B cell (primary cell): ENCODE measurements at regions not wholly inside any gene's neighbourhood (a gene's known extent, or its start where the extent isn't known, plus 50 kb on each side); places are given as distances from the start of the nearest gene placed in this dataset.

ENCODE experiments used
- ATAC-seq: fragments of 200-7000 bp; cut with Tn5 transposase; one replicate; pipeline ENCODE4 v1.10.0; 2021; ENCODE audit warnings: low read depth, mild to moderate bottlenecking, moderate number of reproducible peaks, moderate library complexity
- CTCF ChIA-PET: fragments of 350-600 bp; sonication (Branson Sonifier 250); formaldehyde crosslinking; loops from one replicate; lab custom pipeline; 2021; ENCODE audit warnings: antibody characterized with exemption, inconsistent platforms; lab: Charles Lee
- POLR2A ChIA-PET: fragments of 350-600 bp; sonication (Branson Sonifier 250); formaldehyde crosslinking; loops from one replicate; lab custom pipeline; 2021; ENCODE audit warnings: antibody characterized with exemption; lab: Charles Lee
- DNase-seq: peaks from one replicate; pipeline ENCODE4 v3.0.0; 2013
- H2AFZ ChIP-seq: 2 replicates; pipeline ENCODE4 v1.6.1; 2012; ENCODE audit warnings: mild to moderate bottlenecking, low read depth, low read length; ENCODE audit not compliant: insufficient read depth, poor library complexity, severe bottlenecking
- H3K27ac ChIP-seq, 2 donors: 1 replicate in 1 of 2; 2 replicates in 1 of 2; pipeline ENCODE4 v1.5.1; 2012 to 2013; ENCODE audit warnings: low read length in 2 of 2, mild to moderate bottlenecking in 2 of 2, moderate library complexity in 1 of 2
- H3K27me3 ChIP-seq, 4 experiments: fragments of 200-600 bp in 1 of 4; sonication (generic) in 1 of 4; replicated peaks in 1 of 4; 1 replicate in 2 of 4; 2 replicates in 2 of 4; pipeline versions ENCODE4 v1.6.1 to v1.7.0; 2013 to 2016; ENCODE audit warnings: low read length in 3 of 4, mild to moderate bottlenecking in 2 of 4, mixed read lengths in 1 of 4, moderate library complexity in 1 of 4; ENCODE audit not compliant: insufficient read depth in 4 of 4, control insufficient read depth in 3 of 4; ENCODE audit errors: control extremely low read depth in 1 of 4
- H3K36me3 ChIP-seq, 2 experiments: replicated peaks in 1 of 2; 1 replicate in 1 of 2; 2 replicates in 1 of 2; pipeline versions ENCODE4 v1.6.1 to v1.7.1; 2013; ENCODE audit warnings: low read length in 1 of 2; ENCODE audit not compliant: insufficient read depth in 2 of 2, control insufficient read depth in 1 of 2; ENCODE audit errors: control extremely low read depth in 1 of 2, extremely low read depth in 1 of 2
- H3K4me1 ChIP-seq, 2 donors: fragments of 200-600 bp in 1 of 2; sonication (generic) in 1 of 2; 1 replicate in 1 of 2; 2 replicates in 1 of 2; pipeline versions ENCODE4 v1.5.1 to v1.6.1; 2013 to 2017; ENCODE audit warnings: low read length in 2 of 2; ENCODE audit not compliant: control insufficient read depth in 2 of 2, insufficient read depth in 2 of 2
- H3K4me2 ChIP-seq: replicated peaks from 2 replicates; pipeline ENCODE3; 2012; ENCODE audit warnings: mild to moderate bottlenecking, low read depth, low read length; ENCODE audit not compliant: poor library complexity, severe bottlenecking
- H3K4me3 ChIP-seq, 5 experiments: fragments of 200-600 bp in 1 of 5; sonication (generic) in 1 of 5; 1 replicate in 3 of 5; 2 replicates in 2 of 5; pipeline versions ENCODE4 v1.5.1 to v1.7.0; 2011 to 2016; ENCODE audit warnings: low read length in 4 of 5, mild to moderate bottlenecking in 4 of 5, low read depth in 2 of 5, control low read depth in 1 of 5, moderate library complexity in 1 of 5; ENCODE audit not compliant: insufficient read depth in 1 of 5; ENCODE audit errors: control extremely low read depth in 1 of 5, extremely low read depth in 1 of 5
- H3K79me2 ChIP-seq: fragments of 200-600 bp; sonication (generic); one replicate; pipeline ENCODE4 v1.6.0; 2016; ENCODE audit warnings: low read length; ENCODE audit not compliant: control insufficient read depth, insufficient read depth
- H3K9ac ChIP-seq: fragments of 200-600 bp; sonication (generic); 2 replicates; pipeline ENCODE4 v1.6.1; 2017; ENCODE audit warnings: mild to moderate bottlenecking, low read length, moderate library complexity
- H3K9me3 ChIP-seq, 3 donors: one replicate each; pipeline versions ENCODE4 v1.6.1 to v1.7.1; 2013; ENCODE audit warnings: low read length in 2 of 3; ENCODE audit not compliant: control insufficient read depth in 2 of 3, insufficient read depth in 1 of 3; ENCODE audit errors: control extremely low read depth in 1 of 3
- H4K20me1 ChIP-seq: 2 replicates; pipeline ENCODE4 v1.6.0; 2012; ENCODE audit warnings: mild to moderate bottlenecking, low read length; ENCODE audit not compliant: insufficient read depth, control insufficient read depth, poor library complexity, severe bottlenecking
- H3K27ac Mint-ChIP-seq: one replicate; pipeline ENCODE4 v1.8.0; 2021; ENCODE audit warnings: mixed read lengths
- H3K27me3 Mint-ChIP-seq: one replicate; pipeline ENCODE4 v1.8.0; 2021; ENCODE audit warnings: mixed read lengths
- H3K4me1 Mint-ChIP-seq: one replicate; pipeline ENCODE4 v1.8.0; 2021; ENCODE audit warnings: mixed read lengths
- H3K4me3 Mint-ChIP-seq: one replicate; pipeline ENCODE4 v1.8.0; 2021; ENCODE audit warnings: mixed read lengths
- H3K9me3 Mint-ChIP-seq: one replicate; pipeline ENCODE4 v1.8.0; 2022; ENCODE audit warnings: mixed read lengths; ENCODE audit not compliant: insufficient read depth
- CTCF ChIP-seq: fragments of 200-600 bp; IDR thresholded peaks from one replicate; pipeline ENCODE4 v1.8.0; 2022; ENCODE audit warnings: antibody characterized with exemption, mild to moderate bottlenecking
- EZH2 ChIP-seq: IDR thresholded peaks from 2 replicates; pipeline ENCODE4 v1.6.1; 2012; ENCODE audit warnings: borderline replicate concordance, low read depth, mild to moderate bottlenecking, moderate library complexity, low read length; ENCODE audit not compliant: insufficient read depth, poor library complexity, severe bottlenecking
- WGBS: methylation state at CpG from one replicate; pipeline ENCODE4 v1.1.5; 2013; ENCODE audit warnings: missing lambda C conversion rate; ENCODE audit not compliant: insufficient coverage; 5-methylcytosine and 5-hydroxymethylcytosine counted together
- intact Hi-C: fragments of 100-400 bp; cut with micrococcal nuclease; formaldehyde crosslinking; loops from one replicate; pipeline ENCODE4 v1.10.0; 2022

- WGBS, result 30% methylated on average over 2 of the region's 4 CpGs
- ATAC-seq, result peak; percentile 50
- peaks cover 53 to 68% of the 10 kb centered on the region in 2 donors for H3K4me1 ChIP-seq
- peaks cover 0 to 12% (median 2%) of the 10 kb centered on the region in 4 experiments for H3K27me3 ChIP-seq
- H3K9ac ChIP-seq, result no peak overlapping the region
- no peaks in the 10 kb centered on the region for H3K9me3 ChIP-seq
- Mint-ChIP-seq H3K27me3 (peaks cover 11% of the 10 kb centered on the region), H3K9me3 (no peaks in the 10 kb centered on the region), H3K4me3 (peak overlapping the region; percentile 8), H3K27ac (no peak overlapping the region), H3K4me1 (peaks cover 61% of the 10 kb centered on the region)
- H2AFZ ChIP-seq, result no peak overlapping the region
- DNase-seq, result peak; percentile 61
- TF ChIP-seq EZH2 (no peak), CTCF (no peak)
- ChIA-PET POLR2A (interaction anchor here (0.6 to 0.7 kb wide), 3 partner anchors 33 to 794 kb away, joined by 3 to 5 read pairs (median 4); no protein-coding TSS in a partner anchor), CTCF (interaction anchor here (0.6 kb wide), 1 partner anchor 129 kb away, joined by 4 read pairs; no protein-coding TSS in a partner anchor)
- intact Hi-C loops, result no loop called here
- H4K20me1 ChIP-seq, result no peaks in the 10 kb centered on the region
- H3K36me3 ChIP-seq, result no peaks in the 10 kb centered on the region
- no peak overlapping the region for H3K4me3 ChIP-seq
- H3K4me2 ChIP-seq, result peak overlapping the region; percentile 27
- H3K79me2 ChIP-seq, result no peaks in the 10 kb centered on the region
- no peak overlapping the region for H3K27ac ChIP-seq
Observed at GRCh38 chr3:72095521-72095920, 310.6 kb upstream of the PROK2 start.

- POLR2A ChIA-PET, result no interaction called here
- Histone ChIP-seq H3K4me3 (no peak overlapping the region), H3K79me2 (no peaks in the 10 kb centered on the region), H3K27ac (no peak overlapping the region), H3K9me3 (no peaks in the 10 kb centered on the region), H3K4me2 (peak overlapping the region; percentile 18), H3K36me3 (no peaks in the 10 kb centered on the region), H2AFZ (no peak overlapping the region), H3K27me3 (peaks cover 0 to 4% (median 2%) of the 10 kb centered on the region in 4 experiments), H4K20me1 (no peaks in the 10 kb centered on the region), H3K9ac (no peak overlapping the region), H3K4me1 (peaks cover 40 to 52% of the 10 kb centered on the region in 2 donors)
- H3K4me3 Mint-ChIP-seq, result peak overlapping the region; percentile 4
- H3K27ac Mint-ChIP-seq, result no peak overlapping the region
- ATAC-seq (no peak), DNase-seq (no peak)
- no peaks in the 10 kb centered on the region for H3K9me3 Mint-ChIP-seq
- peaks cover 19% of the 10 kb centered on the region for H3K27me3 Mint-ChIP-seq
- no CpG with 5 or more reads among the region's 3 CpGs for WGBS
- TF ChIP-seq EZH2 (no peak), CTCF (no peak)
- intact Hi-C loops, result no loop called here
- CTCF ChIA-PET, result no interaction called here
- peaks cover 46% of the 10 kb centered on the region for H3K4me1 Mint-ChIP-seq
Observed at GRCh38 chr3:72093992-72094334, 309.0 kb upstream of the PROK2 start.
